Ecto neural progenitor cell (in vitro differentiated cells): ENCODE measurements at regions not wholly inside any gene's neighbourhood (a gene's known extent, or its start where the extent isn't known, plus 50 kb on each side); places are given as distances from the start of the nearest gene placed in this dataset.

Source experiments
- DNase-seq: peaks from one replicate; pipeline ENCODE4 v3.0.0-alpha.2; 2018; ENCODE audit warnings: low spot score

- DNase-seq: no peak
Measured at GRCh38 chrX:43508694-43509093, 147.4 kb upstream of the MAOA start.

- no peak for DNase-seq
Measured at GRCh38 chrX:43510209-43510608, 145.9 kb upstream of the MAOA start.

GRCh38 chrX:43513085-43513484 lies 143.0 kb upstream of the MAOA start:
- DNase-seq: no peak

- no peak for DNase-seq
Measured at GRCh38 chrX:43514820-43515219, 141.3 kb upstream of the MAOA start.

- DNase-seq: no peak
Measured at GRCh38 chrX:43522582-43522981, 133.5 kb upstream of the MAOA start.

GRCh38 chrX:43525901-43526610 lies 130.0 kb upstream of the MAOA start:
- DNase-seq: no peak

- DNase-seq: no peak
Measured at GRCh38 chrX:43526878-43527277, 129.2 kb upstream of the MAOA start.

- no peak for DNase-seq
Measured at GRCh38 chrX:43527801-43528200, 128.3 kb upstream of the MAOA start.

GRCh38 chrX:43530837-43531236 lies 125.3 kb upstream of the MAOA start:
- no peak for DNase-seq

GRCh38 chrX:43540318-43540717 lies 115.8 kb upstream of the MAOA start:
- no peak for DNase-seq

- no peak for DNase-seq
Measured at GRCh38 chrX:43551590-43551989, 104.5 kb upstream of the MAOA start.

GRCh38 chrX:43552156-43552555 lies 103.9 kb upstream of the MAOA start:
- DNase-seq: no peak

GRCh38 chrX:43552703-43553102 lies 103.4 kb upstream of the MAOA start:
- DNase-seq: no peak

GRCh38 chrX:43553257-43553656 lies 102.8 kb upstream of the MAOA start:
- DNase-seq: no peak

- no peak for DNase-seq
Measured at GRCh38 chrX:43556207-43556606, 99.9 kb upstream of the MAOA start.

GRCh38 chrX:43557792-43558191 lies 98.3 kb upstream of the MAOA start:
- DNase-seq: peak; percentile 53

- peak; percentile 66 for DNase-seq
Measured at GRCh38 chrX:43559644-43560043, 96.5 kb upstream of the MAOA start.

GRCh38 chrX:43560247-43560946 lies 95.7 kb upstream of the MAOA start:
- no peak for DNase-seq

GRCh38 chrX:43562372-43562771 lies 93.7 kb upstream of the MAOA start:
- DNase-seq: no peak

GRCh38 chrX:43564953-43565352 lies 91.1 kb upstream of the MAOA start:
- no peak for DNase-seq

GRCh38 chrX:43566170-43566569 lies 89.9 kb upstream of the MAOA start:
- DNase-seq: no peak

GRCh38 chrX:43573441-43574015 lies 82.6 kb upstream of the MAOA start:
- no peak for DNase-seq

GRCh38 chrX:43580621-43581020 lies 75.5 kb upstream of the MAOA start:
- no peak for DNase-seq

- DNase-seq: no peak
Measured at GRCh38 chrX:43581167-43581566, 74.9 kb upstream of the MAOA start.
